Testis (tissue), 2 donors: ENCODE measurements at regions not wholly inside any gene's neighbourhood (a gene's known extent, or its start where the extent isn't known, plus 50 kb on each side); places are given as distances from the start of the nearest gene placed in this dataset.

Source experiments
- POLR2A ChIP-seq: fragments of 450-650 bp; IDR thresholded peaks from one replicate; pipeline ENCODE4 v1.6.1; 2017; ENCODE audit warnings: antibody characterized with exemption, mild to moderate bottlenecking, moderate library complexity
- TF ChIP-seq, protein P1 (sequence below), 3 experiments: fragments of 450-650 bp in 2 of 3; fragments of 200-600 bp in 1 of 3; sonication (generic) in 1 of 3; IDR thresholded peaks; one replicate each; pipeline ENCODE4 v1.5.1; 2016 to 2019; ENCODE audit warnings: antibody characterized with exemption in 3 of 3, mild to moderate bottlenecking in 2 of 3, moderate library complexity in 1 of 3

DNA sequence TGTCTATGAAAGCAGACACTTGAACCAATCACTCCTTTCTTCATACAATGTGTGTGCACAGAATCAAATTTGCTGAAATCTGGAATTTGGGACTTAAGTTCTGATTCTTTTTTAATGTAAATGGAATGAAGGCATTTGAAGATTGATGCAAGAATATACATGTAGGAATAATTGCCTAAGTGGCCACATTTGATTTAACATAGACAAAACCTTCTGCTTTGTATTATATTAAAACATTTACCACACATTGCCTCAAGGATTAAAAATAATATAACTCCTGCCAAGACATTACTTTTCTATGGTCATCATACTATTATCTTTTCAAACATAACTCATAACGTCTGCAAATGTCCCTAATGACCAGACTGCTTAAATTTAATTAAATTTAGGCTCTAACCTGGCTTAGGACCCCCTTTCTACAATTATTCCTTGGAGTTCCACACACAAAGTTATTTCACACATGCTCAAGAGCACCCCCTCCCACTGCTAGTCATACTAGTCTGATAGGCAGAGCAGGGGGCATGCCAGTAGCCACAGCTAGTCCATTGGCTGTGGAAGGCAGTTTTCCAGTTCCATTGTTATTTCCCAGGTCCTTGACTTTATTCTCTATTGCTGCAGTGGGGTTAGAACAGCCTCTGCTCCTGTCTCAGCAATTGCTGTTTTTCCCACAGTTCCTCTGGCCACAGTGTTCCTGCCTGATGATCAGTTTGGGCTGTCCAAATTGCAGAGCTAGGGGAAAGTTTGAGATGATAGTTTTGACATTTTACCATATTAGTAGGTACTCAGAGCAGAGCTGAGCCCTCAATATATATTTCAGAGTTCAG is 360.6 kb upstream of the GRAMD2B start:
- TF ChIP-seq, protein P1, sequence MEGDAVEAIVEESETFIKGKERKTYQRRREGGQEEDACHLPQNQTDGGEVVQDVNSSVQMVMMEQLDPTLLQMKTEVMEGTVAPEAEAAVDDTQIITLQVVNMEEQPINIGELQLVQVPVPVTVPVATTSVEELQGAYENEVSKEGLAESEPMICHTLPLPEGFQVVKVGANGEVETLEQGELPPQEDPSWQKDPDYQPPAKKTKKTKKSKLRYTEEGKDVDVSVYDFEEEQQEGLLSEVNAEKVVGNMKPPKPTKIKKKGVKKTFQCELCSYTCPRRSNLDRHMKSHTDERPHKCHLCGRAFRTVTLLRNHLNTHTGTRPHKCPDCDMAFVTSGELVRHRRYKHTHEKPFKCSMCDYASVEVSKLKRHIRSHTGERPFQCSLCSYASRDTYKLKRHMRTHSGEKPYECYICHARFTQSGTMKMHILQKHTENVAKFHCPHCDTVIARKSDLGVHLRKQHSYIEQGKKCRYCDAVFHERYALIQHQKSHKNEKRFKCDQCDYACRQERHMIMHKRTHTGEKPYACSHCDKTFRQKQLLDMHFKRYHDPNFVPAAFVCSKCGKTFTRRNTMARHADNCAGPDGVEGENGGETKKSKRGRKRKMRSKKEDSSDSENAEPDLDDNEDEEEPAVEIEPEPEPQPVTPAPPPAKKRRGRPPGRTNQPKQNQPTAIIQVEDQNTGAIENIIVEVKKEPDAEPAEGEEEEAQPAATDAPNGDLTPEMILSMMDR (IDR thresholded peaks at IDR 0.05) = no peak
- no peak for TF ChIP-seq POLR2A
